ENCODE measurements at regions not wholly inside any gene's neighbourhood (a gene's known extent, or its start where the extent isn't known, plus 50 kb on each side); places are given as distances from the start of the nearest gene placed in this dataset.
"Not testable (repeated sequence)": the region's sequence is repeated elsewhere in the genome, so short reads cannot be mapped to it uniquely, and the experiment has no call there.

DNA sequence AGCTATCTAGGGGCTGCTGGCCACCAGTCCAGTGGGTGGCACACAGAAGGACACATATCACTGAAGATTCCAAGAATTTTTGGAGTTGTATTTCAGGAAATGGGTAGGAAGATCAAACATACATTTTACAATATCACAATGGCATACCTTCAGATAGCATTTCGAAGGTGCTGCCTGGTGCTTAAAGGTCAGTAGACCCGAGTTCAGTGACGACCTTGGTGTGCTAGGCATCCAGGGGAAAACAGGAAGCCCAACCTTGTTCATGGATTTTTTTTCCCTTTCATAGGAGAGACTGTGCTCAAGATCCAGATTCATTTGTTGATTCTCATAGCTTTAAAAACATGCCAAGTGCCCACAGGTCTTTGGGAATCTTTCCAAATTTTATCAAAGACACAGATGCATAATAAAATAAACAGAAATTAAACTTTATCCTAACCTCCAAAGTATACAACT lies 51.0 kb upstream of the RCBTB2 start:
- no peak for DNase-seq (ENCODE audit: low read depth)

DNA sequence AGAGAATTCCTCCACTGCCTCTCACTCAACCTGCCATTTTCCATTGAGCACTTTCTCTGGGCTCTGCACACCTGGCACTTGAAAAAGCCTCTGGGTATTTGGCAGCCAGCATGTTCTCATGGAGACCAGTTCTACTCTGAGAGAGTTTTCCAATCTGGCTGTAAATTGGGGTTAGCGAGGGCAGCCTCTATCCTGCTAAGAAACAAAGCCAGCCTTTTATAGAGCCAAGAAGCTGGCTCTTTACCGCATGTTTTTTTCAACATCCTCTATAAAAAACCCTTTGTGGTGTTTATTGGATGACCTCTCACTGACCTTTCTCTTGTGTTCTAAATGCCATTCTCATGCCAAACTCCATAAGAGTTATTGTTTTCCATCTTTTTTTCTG lies 52.6 kb upstream of the RCBTB2 start:
- peak; percentile 86 for DNase-seq (ENCODE audit: low read depth)

DNA sequence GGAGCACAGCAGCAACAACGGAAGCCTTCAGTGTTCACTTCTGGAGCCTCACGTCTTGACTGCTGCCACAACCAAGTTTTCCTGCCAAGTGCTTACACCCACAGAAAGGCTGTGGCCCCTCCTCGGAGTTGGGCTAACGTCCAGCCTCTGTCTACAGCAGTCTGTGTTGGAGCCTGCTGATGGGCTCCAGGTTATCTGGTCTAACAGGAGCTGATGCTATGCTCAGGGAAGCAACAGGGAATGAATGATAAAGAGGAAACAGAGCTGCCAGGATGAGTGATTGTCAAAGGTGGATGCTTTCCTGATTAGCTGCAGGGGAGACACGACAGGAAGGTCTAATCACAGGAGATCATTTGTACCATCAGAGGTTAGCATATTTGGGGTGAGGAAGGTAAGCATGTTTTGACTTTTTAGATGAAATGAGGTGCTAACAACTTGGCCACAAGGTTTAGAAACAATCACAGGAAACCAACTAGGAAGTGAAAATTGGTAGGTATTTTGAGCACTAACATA lies 53.8 kb upstream of the RCBTB2 start:
- no peak for DNase-seq (ENCODE audit: low read depth)

DNA sequence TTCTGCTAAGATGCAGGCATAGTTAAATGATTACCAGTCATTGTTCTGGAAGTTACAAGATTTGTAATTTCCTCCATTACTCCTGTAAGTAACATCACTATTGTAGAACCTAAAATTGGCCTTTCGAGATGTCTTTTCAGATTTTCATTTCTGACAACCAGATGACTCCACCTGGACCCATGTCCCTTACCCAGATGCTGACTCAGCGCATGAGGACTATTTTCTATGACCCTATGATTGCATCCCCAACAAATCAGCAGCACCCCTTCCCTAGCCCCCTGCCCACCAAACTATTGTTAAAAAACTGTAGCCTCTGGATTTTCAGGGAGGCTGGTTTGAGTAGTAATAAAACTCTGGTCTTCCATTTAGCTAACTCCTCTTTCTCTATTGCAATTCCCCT lies 55.2 kb upstream of the RCBTB2 start:
- DNase-seq (ENCODE audit: low read depth), result no peak

DNA sequence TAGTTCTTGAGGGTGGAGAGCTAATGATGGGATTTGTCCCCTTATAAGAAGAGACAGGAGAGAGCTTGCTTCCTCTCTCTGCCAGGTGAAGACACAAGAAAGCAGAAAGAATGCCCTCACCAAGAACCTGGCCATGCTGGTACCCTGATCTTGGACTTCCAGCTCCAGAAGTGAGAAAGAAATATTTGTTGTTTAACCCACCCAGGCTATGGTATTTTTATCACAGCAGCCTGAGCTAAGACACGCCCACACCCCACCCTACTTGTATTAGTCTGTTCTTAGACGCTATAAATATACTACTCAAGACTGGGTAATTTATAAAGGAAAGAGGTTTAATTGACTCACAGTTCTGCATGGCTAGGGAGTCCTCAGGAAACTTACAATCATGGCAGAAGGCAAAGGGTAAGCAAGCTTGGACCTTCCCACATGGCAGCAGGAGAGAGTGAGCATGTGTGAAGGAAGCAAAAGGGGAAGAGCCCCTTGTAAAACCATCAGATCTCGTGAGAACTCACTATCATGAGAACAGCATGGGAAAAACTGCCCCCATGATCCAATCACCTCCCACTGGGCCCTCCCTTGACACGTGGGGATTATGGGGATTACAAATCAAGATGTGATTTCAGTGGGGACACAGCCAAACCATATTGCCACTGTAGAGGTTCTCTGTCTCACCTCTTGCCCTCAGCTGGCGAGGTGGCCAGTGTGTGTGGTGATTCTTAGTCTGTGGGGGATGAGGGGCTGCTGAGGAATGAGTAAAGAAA lies 57.4 kb upstream of the RCBTB2 start:
- DNase-seq (ENCODE audit: low read depth), result no peak

DNA sequence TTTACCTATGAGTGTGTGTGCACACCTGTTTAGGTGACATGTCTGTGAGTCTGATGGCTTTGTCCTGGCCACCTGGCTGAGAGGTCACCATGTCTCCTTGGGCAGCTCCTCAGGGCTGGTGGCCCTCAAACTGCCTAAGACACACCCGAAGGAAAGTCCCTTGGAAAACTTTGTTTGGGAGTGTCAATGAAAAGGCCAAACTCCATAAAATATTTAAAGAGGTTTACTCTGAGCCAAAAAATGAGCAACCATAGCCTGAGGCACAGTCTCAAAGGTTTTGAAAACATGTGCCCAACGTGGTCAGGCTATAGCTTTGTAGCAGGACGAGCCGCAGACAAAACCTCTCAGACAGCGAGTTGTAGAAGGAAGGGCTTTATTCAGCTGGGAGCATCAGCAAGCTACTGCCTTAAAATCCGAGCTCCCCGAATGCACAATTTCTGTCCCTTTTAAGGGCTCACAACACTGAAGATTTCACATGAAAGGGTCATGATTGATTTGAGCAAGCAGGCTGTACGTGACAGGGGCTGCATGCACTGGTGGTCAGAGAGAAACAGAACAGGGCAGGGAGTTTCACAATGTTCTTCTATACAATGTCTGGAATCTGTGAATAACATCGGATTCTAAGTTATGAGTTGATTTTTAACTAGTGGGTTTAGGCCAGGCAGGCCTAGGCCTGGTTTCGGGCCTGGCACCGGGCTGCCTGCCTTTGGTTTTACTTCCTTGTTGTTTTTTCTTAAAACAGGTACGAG lies 58.4 kb upstream of the RCBTB2 start:
- DNase-seq (ENCODE audit: low read depth), result not testable (repeated sequence)

DNA sequence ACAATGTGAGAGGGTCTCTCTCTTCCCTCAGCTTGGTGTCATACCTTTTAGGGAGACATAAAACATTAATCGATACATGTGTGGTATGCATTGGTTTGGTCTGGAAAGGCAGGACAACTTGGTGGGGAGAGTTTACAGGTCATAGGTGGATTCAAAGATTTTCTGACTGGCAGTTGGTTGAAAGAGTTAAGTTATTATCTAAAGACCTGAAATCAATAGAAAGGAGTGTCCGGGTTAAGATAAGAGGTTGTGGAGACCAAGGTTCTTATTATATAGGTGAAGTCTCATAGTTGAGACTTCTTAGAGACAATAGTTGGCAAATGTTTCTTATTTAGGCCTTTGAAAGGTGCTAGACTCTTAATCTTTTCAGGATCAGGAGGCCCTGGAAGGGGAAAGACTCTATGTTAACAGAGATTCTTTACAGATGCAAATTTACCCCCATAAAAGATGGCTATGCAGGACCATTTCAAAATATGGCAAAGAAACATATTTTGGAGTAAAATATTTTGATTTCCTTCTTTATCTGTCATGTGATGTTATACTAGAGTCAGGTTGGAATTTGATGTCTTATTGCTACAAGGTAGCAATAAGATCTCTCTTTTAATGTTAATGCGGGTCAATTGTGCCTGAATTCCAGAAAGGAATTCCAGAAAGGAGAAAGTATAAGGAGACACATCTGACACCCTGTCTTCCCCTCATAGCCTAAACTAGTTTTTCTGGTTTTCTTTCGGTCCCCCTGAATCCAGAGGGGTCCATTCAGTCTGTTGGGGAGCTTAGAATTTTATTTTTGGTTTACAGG lies 59.2 kb upstream of the RCBTB2 start:
- DNase-seq (ENCODE audit: low read depth), result no peak

DNA sequence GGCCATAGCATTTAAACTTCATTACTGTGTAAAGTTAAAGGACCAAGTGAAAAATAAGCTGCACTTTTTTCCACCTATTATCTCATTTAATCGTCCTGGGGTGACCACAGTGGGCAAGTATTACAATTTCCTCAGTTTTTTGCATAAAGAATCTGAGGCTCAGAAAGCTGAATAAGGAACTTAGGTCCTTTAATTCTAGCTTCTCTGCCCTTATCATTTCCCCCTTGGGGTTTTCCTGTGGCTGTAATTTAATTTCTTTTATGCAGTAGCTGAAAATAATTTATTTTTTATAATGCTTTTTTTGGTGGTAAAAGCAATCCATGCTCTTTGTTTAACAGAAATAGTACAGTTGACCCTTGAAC lies 59.8 kb upstream of the RCBTB2 start:
- no peak for DNase-seq (ENCODE audit: low read depth)

DNA sequence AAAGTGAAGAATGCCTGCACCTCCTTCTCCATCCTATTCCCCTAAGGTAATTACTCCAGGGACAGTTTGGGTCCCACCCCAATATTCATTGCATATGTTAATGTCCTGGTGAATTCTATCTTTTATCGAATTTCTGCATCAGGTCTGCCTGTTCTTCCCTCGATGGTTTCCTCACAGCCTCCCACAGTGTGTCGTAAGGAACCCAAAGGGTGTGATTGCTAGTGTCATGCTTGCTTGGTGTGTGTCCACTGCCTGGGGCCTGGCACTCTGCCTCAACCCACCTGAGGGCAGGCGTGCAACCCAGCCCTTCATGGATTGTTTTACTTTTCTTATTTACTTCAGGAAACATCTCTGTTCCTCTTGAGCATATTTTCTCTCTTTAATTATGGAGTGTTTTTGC lies 60.2 kb upstream of the CYSLTR2 start:
- no peak for DNase-seq (ENCODE audit: low read depth)

DNA sequence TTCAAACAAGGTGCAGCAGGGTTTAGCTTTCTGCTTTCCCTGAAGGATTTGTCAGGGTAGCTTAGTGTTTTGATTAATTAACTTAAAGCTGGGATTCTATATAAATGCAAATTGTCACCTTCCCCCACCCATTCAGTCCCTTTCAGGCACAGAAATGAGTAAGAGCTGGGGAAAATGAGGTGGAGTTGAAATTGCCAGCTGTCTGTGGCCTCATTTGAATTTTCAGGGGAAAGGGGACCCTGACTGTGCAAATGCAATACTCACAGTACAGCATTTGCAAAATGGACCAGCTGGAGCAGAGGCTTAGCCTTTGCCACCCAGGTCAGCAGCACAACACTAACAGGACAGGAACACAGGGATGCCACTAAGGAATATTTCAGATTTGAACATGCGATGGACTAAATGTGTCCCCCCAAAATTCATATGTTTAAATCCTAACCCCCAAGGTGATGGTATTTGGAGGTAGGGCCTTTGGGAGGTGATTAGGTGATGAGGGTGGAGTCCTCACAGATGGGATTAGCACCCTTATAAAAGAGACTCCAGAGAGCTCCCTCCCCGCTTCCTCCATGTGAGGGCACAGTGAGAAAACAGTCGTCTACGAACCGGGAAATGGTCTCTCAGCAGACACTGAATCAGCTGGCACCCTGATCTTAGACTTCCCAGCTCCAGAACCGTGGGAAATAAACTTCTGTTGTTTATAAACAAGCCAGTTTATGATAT lies 59.5 kb upstream of the CYSLTR2 start:
- DNase-seq (ENCODE audit: low read depth), result no peak

DNA sequence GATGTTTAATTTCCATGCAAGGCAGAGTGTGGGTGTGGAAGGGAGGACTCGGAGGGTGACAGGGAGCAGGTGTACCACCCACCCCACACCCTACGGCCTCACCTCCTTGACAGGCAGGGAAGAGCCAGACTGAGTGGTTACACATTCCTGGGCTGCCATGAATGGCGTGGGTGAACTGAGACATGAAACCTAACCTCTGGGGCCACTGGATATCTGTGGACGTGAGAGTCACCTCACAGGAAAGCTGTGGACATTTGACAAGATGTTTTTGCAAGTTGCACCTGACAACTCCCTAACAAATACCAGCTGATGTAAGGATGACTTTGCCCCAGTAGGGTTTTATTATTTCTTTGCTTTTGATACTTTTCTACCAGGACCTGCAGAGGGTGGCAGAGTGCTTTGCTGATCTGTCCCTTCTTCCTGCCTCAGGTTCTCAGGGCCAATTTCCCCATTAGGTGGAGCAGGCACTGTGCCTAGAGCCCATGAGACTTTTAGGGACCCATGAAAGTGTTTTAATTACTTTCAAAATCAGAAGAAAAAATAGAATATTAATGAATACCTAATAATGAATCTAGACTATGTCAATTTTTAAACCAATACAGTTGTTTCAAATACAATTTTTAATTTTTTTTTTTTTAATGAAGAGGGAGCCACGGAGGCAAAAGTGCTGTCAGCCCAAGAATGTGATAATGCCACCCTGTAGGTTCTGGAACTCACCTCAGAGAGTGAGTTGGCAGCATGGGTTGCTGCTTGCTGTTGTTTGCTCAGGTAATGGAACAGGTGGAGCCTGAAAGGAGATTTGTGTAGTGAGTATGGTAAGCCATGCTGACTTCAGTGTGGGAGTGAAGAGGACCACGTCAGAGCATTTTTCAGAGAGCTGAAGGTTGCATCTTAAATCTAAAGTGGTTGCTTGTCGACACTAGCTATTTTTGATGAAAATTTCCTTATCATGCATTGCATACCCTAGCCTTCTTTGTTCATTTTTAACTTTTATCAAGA lies 58.0 kb upstream of the CYSLTR2 start:
- peak; percentile 69 for DNase-seq (ENCODE audit: low read depth)

DNA sequence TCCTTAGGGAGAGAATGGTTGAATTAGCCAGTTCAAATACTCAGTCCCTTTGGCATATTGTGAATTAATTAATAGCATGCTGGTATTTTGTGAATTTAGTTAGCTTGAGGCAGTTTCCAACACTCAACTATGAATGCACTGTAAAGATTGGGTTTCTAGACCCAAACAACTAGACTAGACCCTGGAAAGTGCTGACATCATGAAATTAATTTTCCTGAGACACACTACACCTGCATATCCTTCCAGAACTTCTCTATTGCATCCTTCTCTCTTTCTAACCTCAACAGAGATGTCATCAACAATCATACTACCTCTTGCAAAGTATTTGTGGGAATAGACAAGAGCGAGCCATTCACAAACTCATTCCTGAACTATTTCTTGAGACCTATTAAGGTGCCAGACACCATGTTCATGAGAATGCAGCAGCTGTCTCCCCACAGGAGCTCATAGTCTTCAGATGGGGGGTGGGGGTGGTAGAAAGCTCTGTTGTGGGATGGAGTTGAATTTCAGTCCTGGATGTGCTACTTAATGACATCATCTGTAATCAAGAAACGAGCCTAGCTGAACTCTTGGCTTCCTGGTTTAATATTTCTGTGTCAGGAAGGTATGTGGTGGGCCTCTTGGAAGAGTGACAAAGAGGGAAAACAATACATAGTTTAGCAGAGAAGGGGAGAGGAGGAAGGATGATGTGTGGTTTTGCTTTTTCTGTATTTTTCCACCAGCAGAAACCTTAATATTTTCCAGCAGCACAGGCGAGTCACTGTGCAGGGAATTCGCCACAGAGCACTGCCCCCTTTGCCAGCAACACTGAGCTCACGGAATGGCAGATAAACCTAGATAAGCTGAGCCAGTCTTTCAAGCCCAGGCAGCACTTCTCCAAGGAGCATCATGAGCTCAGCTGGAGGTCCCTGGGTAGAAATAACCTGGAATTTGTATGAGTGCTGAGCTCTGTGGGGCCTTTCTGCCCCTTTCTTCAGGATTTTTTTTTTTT lies 53.1 kb upstream of the CYSLTR2 start:
- peak; percentile 72 for DNase-seq (ENCODE audit: low read depth)

DNA sequence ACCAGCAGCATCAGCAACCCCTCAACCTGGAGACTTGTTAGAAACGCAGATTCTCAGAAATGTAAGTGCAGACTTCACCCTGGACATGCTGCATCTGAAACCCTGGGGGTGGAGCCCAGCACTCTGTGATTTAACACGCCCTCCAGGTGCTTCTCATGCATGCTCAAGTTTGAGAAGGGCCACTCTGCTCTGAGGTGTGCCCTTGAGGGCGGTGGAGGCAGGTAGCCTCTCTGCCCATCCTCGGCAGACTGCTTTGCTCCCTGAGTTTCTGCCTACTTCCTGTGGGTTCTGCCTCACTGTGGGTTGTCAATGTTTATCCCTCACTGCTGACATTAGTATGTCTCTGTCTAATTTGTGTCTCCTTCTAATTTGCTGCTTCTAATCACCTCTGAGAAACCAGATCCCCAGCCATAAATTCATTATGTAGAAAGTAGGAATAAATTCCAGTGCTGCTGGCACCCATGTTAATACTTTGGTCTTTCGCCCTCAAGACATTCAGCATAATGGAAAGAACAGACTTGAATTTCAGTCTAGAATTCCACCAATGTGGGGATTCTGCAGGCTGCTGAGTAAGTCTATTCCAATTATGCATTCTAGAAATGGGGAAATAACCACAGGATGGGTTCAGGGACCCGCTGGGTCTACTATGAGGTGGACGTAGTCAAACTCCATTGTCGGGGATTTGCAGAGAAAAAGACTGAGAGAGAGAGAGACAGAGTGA lies 51.3 kb upstream of the CYSLTR2 start:
- no peak for DNase-seq (ENCODE audit: low read depth)

DNA sequence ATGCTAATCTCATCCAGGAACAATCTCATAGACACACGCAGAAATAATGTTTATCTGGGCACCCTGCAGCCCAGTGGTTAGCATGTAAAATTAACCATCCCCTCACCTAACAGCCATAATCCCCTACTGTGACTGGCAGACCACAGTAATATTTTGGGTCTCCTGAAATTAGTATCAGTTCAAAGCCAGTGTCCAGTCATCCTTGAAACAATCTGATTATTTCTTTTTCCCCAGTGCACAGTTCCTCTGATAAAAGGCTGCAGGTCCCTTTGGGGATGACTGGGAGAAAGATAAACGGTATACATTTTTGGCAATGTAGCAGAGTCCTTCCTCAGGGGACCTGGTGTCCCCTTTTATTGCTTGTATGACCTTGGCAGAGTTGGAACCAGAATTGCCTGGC lies 50.4 kb upstream of the CYSLTR2 start:
- no peak for DNase-seq (ENCODE audit: low read depth)
